AG04450 (cell line): ENCODE measurements at regions not wholly inside any gene's neighbourhood (a gene's known extent, or its start where the extent isn't known, plus 50 kb on each side); places are given as distances from the start of the nearest gene placed in this dataset.
"Not testable (repeated sequence)": the region's sequence is repeated elsewhere in the genome, so short reads cannot be mapped to it uniquely, and the experiment has no call there.

ENCODE experiments used
- CTCF ChIA-PET: fragments of 300-600, 350-600 bp; formaldehyde crosslinking; extraction: SDS; loops from one replicate; lab custom pipeline; 2022; ENCODE audit warnings: antibody characterized with exemption, inconsistent platforms; lab: Charles Lee
- POLR2A ChIA-PET: fragments of 350-600 bp; formaldehyde crosslinking; extraction: SDS; loops from one replicate; lab custom pipeline; 2021; ENCODE audit warnings: antibody characterized with exemption, inconsistent platforms; lab: Yijun Ruan, JAX
- DNase-seq: peaks from one replicate; pipeline ENCODE4 v3.0.0-alpha.2; 2011; ENCODE audit warnings: low read depth, low spot score
- H3K27ac ChIP-seq: one replicate; pipeline ENCODE4 v1.5.1; 2012; ENCODE audit warnings: low read depth, low read length, control low read depth
- H3K27me3 ChIP-seq: one replicate; pipeline ENCODE4 v1.6.0; 2012; ENCODE audit warnings: low read length; ENCODE audit not compliant: control insufficient read depth, insufficient read depth
- H3K4me3 ChIP-seq: 2 replicates; pipeline ENCODE4 v1.5.1; 2011; ENCODE audit warnings: mild to moderate bottlenecking, low read depth, low read length, control low read depth
- H3K9me3 ChIP-seq: 2 replicates; pipeline ENCODE4 v1.5.1; 2012; ENCODE audit warnings: low read length; ENCODE audit not compliant: control insufficient read depth, insufficient read depth
- CTCF ChIP-seq: IDR thresholded peaks from 2 replicates; pipeline ENCODE4 v1.5.1; 2011; ENCODE audit warnings: low read depth, low read length, control low read depth, inconsistent platforms

DNA sequence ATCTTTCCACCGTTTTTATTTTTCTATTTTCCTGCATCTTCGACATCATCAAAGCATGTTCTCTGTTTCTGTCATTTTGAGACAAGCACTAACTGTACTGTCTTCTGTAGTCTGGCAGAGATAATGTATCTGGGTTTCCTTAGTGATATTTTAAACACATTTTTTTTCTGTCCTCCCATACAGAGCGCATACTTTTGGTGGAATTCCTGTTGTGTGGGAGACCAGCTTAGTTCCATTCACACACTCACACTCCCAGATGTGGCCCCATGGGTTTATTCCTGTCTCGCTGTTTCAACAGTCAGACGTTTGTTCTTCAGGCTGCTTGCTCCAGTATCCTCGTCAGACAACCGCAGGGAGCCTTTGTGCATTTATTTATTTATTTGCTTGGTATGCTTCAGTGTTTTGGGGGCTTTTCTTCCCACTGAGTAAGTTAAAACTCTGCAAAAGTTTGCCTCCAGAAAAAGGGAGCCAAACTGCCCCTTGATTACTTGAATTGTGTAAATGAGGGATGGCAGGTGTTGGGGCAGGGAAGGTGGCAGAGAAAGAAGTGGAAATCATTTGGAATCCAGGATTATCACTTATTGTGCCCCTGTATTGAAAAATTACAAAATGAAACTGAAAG, 456.8 kb upstream of the KLF6 start:
- H3K27ac ChIP-seq, result peak overlapping the region; percentile 93
- H3K9me3 ChIP-seq, result no peaks in the 10 kb centered on the region; the same call in 1 of the 2 replicates
- ChIA-PET POLR2A (interaction anchor here (0.6 to 1.8 kb wide), 4 partner anchors 12 to 468 kb away, joined by 3 to 7 read pairs (median 4); partner anchors contain the start of gene KLF6), CTCF (no interaction called here)
- H3K4me3 ChIP-seq, result peak overlapping the region; percentile 23
- TF ChIP-seq CTCF, result no peak
- peak; percentile 98 for DNase-seq
- no peaks in the 10 kb centered on the region for H3K27me3 ChIP-seq

DNA sequence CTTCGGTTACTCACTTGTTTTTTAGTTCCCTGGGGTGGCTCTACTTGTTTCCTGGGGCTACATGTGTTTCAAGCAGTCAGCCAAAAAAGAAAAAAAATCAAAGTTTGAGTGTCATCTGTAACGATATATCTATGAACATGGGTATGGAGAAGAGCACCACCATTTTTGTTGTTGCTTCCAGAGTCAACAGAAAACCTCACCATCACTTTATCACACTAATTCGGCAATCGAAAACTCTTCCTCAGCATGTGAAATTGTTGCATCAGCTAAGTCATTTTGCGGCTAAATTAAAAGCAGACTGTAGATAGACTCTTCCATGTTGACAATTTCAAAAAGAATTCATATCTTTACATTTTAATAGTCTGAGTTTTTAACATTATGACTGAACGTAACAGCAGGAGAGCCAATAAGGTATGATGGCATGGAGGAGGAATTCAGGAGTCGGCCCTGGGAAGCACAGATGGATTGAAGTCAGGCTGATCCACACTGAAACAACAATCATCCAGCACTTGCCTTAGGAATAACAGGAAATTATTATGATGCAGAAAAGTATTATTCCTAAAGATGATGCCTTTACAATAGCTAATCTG, 455.7 kb upstream of the KLF6 start:
- Histone ChIP-seq H3K4me3 (no peak overlapping the region), H3K9me3 (no peaks in the 10 kb centered on the region; the same call in 1 of the 2 replicates), H3K27me3 (no peaks in the 10 kb centered on the region), H3K27ac (peak overlapping the region; percentile 50)
- no peak for TF ChIP-seq CTCF
- DNase-seq, result peak; percentile 68
- ChIA-PET CTCF (no interaction called here), POLR2A (no interaction called here)

- no peaks in the 10 kb centered on the region; the same call in 1 of the 2 replicates for H3K9me3 ChIP-seq
- H3K27ac ChIP-seq, result no peak overlapping the region
- CTCF ChIA-PET, result no interaction called here
- POLR2A ChIA-PET, result interaction anchor here (0.6 kb wide), 1 partner anchor 177 kb away, joined by 3 read pairs; no protein-coding TSS in a partner anchor
- H3K27me3 ChIP-seq, result no peaks in the 10 kb centered on the region
- DNase-seq, result no peak
- H3K4me3 ChIP-seq, result no peak overlapping the region
- no peak for TF ChIP-seq CTCF
These were observed 454.2 kb upstream of the KLF6 start for GRCh38 chr10:4239186-4239585.

- H3K27me3 ChIP-seq, CTCF ChIA-PET: not testable (repeated sequence)
These were observed 451.9 kb upstream of the KLF6 start for GRCh38 chr10:4236905-4237304.

GRCh38 chr10:4234661-4235060, 449.7 kb upstream of the KLF6 start:
- H3K9me3 ChIP-seq, result peaks cover 3% of the 10 kb centered on the region
- CTCF ChIA-PET, result no interaction called here
- H3K27ac ChIP-seq, result no peak overlapping the region
- DNase-seq, result no peak
- POLR2A ChIA-PET, result no interaction called here
- no peak for TF ChIP-seq CTCF
- H3K4me3 ChIP-seq, result no peak overlapping the region
- H3K27me3 ChIP-seq, result no peaks in the 10 kb centered on the region

More at GRCh38 chr10:4236905-4237304, 451.9 kb upstream of the KLF6 start:
- DNase-seq, H3K27ac ChIP-seq, POLR2A ChIA-PET, H3K4me3 ChIP-seq, H3K9me3 ChIP-seq: not testable (repeated sequence)
